GM12892 (cell line): ENCODE measurements at regions not wholly inside any gene's neighbourhood (a gene's known extent, or its start where the extent isn't known, plus 50 kb on each side); places are given as distances from the start of the nearest gene placed in this dataset.
"Not testable (repeated sequence)": the region's sequence is repeated elsewhere in the genome, so short reads cannot be mapped to it uniquely, and the experiment has no call there.

Experiments
- DNase-seq: peaks from one replicate; pipeline ENCODE4 v3.0.0; 2011; ENCODE audit not compliant: insufficient read length
- FAIRE-seq: peaks from 2 replicates; lab custom pipeline; 2011; peaks lifted over from hg19 to GRCh38; lab: Jason Lieb, UNC
- POLR2A ChIP-seq: IDR thresholded peaks from 2 replicates; pipeline ENCODE4 v1.6.1; 2011; ENCODE audit warnings: low read depth, low read length, control low read depth
- POLR2AphosphoS5 ChIP-seq: IDR thresholded peaks from 2 replicates; pipeline ENCODE4 v1.6.1; 2011; ENCODE audit warnings: low read depth, low read length, control low read depth
- TAF1 ChIP-seq: IDR thresholded peaks from 2 replicates; pipeline ENCODE4 v1.6.1; 2011; ENCODE audit warnings: low read depth, mild to moderate bottlenecking, control low read depth, low read length, borderline replicate concordance

DNA sequence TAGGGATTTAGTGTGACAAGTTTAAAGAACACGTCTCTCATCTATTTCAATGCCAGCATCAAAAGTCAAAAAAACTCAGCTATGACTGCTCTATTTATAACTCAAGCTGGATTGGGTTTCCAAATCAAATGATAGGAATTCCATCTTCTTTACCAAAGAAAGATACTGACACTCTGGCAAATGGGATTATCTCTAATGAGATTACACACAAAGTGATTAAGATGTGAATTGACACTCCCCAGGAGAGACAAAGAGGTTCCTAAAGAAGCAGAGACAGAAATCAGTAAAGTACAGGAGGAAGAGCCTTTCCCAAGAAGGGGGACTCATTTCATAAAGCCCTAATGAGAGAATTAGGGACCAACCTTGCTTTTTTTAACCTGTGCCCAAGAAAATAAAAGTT is 92.1 kb downstream of the ID4 start:
- TF ChIP-seq TAF1 (no peak), POLR2AphosphoS5 (no peak), POLR2A (no peak)
- FAIRE-seq (no peak), DNase-seq (no peak)

DNA sequence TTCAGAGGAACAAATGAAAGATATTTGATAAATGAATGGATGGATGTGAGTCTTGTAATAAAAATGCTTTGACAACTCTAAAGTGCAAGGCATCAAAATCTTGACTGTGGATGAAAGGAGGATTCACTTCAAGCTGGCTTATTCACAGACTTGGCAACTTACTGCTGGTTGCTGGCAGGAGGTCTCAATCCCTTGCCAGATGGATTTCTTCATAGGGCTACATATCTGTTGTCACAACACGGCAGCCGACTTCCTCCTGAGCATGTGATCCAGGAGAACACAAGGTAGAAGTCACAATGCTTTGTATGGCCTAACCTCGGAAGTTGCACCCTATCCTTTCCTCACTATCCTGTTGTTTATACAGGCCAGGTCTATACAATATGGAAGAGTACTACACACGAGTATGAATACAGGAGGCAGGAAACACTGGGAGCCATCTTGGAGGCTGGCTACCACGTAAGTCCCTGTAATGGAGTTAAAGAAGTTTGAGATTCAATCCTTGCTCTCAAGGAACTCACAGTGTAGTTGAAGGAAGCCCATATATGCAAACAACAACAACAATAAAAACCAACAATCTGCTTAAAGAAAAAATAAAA is 97.9 kb downstream of the ID4 start:
- FAIRE-seq = no peak
- no peak for DNase-seq
- TF ChIP-seq POLR2AphosphoS5 = no peak
- TF ChIP-seq TAF1 = no peak
- TF ChIP-seq POLR2A = no peak

DNA sequence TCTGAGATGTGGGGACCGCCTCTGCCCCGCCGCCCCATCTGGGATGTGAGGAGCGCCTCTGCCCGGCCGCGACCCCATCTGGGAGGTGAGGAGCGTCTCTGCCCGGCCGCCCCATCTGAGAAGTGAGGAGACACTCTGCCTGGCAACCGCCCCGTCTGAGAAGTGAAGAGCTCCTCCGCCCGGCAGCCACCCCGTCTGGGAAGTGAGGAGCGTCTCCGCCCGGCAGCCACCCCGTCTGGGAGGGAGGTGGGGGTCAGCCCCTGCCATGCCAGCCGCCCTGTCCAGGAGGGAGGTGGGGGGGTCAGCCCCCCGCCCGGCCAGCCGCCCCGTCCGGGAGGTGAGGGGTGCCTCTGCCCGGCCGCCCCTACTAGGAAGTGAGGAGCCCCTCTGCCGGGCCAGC is 102.2 kb downstream of the ID4 start:
- not testable (repeated sequence) for DNase-seq

DNA sequence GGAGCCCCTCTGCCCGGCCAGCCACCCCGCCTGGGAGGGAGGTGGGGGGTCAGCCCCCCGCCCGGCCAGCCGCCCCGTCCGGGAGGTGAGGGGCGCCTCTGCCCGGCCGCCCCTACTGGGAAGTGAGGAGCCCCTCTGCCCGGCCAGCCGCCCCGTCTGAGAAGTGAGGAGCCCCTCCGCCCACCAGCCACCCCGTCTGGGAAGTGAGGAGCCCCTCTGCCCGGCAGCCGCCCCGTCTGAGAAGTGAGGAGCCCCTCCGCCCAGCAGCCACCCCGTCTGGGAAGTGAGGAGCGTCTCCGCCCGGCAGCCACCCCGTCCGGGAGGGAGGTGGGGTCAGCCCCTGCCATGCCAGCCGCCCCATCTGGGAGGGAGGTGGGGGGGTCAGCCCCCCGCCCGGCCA is 102.8 kb downstream of the ID4 start:
- DNase-seq, FAIRE-seq: not testable (repeated sequence)

More for the DNA sequence above, 102.2 kb downstream of the ID4 start:
- not testable (repeated sequence) for FAIRE-seq

DNA sequence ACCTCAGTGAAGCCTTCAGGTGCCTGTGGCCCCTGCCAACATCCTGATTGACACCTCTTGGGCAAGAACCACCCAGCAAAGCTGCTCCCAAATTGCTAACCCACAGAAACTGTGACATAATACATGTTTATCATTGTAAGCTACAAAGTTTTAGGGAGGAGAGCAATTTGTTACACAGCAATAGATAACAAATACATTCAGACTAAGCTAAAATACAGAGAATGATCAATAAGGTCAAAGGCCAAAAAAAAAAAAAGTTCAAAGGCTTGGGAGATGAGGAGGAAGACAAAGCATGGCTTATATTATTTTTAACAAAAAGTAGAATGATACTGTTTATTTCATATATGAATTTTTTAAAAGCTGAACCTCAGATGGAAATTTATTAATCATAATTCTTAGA is 105.9 kb downstream of the ID4 start:
- TF ChIP-seq POLR2AphosphoS5 (no peak), POLR2A (no peak)
- no peak for FAIRE-seq

DNA sequence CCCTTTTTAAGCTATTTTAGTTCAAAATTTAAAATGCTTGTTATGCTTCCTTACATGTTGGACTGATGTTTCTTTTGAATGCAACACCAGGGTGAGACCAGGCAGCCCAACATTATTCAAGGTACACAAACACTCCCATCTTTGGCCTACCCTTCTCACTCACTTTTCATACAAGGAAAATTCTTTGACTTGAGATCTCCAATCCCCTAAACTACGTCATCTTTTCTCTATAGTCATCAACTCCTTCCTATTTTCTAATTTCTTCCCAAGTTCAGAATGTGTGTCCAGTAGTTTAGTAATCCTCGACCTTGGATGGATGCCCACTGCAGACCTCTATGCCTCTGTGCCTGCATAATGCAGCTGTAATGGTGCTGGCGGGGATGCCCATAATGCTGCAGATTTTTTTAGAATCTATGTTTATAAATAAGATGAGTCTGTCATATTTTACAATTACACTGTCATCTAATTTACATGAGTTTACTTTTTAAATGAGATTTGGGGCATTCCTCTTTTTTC is 108.7 kb downstream of the ID4 start:
- DNase-seq (no peak), FAIRE-seq (no peak)
- TF ChIP-seq POLR2A = no peak
- no peak for TF ChIP-seq TAF1
- no peak for TF ChIP-seq POLR2AphosphoS5

More for the DNA sequence above, 105.9 kb downstream of the ID4 start:
- no peak for DNase-seq

DNA sequence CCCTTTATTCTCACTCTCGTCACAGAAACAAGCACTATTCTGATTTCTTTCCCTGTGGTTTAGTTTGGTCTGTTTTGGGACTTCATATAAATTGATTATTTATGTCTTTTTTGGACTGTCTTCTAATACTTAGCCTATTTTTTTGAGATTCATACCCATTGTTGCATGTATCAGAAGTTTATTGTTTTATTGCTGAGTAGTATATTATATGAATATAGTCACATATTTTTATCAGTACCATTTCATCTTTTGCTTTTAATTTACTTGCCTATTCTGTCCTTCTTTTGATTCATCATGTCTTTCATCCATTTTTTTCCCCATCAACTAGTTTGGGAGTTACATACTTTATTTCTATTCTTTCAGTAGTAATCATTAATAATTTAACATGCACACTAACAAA is 112.0 kb downstream of the ID4 start:
- FAIRE-seq = no peak
- TF ChIP-seq TAF1 (no peak), POLR2AphosphoS5 (no peak), POLR2A (no peak)

DNA sequence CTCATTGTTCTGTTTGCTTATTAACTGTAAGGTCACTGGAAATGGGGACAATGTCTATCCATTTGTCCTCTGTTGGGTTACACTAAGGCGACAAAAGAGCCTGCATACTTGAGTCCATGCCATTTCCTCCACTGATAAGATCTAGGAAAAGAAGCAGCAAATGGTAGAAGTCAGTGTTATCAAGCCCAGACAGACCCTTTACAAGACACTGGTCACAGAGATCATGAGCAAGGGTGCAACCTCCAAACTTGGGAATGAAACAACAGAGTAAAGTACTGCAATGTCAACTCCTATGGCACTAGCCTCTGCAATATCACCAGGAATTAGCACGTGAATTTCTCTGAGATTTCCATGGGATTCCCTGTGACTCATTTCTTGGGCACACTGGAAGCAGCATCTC is 126.9 kb downstream of the ID4 start:
- DNase-seq = no peak
- no peak for TF ChIP-seq POLR2A
- no peak for TF ChIP-seq TAF1
- no peak for TF ChIP-seq POLR2AphosphoS5
- no peak for FAIRE-seq

More for the DNA sequence above, 112.0 kb downstream of the ID4 start:
- no peak for DNase-seq

DNA sequence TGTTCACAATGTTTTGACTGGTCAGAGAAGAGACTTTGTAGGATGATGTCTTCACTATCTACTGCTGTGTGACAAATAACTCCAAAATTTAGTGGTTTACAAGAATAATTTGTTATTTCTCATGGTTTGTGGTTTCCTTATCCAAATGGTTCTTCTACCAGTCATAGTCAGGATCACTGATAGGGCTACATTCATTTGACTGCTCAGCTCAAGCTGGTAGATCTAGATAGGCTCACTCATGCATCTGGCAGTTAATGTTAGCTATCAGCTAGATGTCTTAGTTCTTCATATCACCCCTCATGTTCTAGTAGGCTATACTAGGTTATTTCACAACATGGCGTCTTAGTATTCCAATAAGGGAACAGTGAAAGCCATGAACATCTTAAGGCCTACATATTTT is 131.0 kb downstream of the ID4 start:
- FAIRE-seq = no peak
- no peak for DNase-seq
- TF ChIP-seq POLR2AphosphoS5 (no peak), POLR2A (no peak), TAF1 (no peak)

DNA sequence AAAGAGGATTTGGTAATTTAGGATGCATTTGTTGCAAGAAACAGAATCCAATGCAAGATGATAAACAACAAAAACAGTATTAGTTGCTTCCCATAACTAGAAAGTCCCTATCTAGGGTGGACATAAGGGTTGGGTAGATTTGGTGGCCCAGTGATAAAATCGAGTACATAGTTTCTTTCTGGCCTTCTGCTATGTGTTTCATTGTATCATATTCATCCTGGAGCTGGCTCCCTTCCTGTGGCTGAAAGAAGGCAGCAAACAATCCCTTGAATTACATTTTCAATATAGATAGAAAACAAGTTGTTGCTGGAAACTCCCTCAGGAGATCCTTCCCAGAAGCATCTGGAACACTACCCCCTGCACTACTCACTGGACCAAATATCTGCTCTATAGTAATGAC is 135.1 kb downstream of the ID4 start:
- FAIRE-seq (no peak), DNase-seq (no peak)

DNA sequence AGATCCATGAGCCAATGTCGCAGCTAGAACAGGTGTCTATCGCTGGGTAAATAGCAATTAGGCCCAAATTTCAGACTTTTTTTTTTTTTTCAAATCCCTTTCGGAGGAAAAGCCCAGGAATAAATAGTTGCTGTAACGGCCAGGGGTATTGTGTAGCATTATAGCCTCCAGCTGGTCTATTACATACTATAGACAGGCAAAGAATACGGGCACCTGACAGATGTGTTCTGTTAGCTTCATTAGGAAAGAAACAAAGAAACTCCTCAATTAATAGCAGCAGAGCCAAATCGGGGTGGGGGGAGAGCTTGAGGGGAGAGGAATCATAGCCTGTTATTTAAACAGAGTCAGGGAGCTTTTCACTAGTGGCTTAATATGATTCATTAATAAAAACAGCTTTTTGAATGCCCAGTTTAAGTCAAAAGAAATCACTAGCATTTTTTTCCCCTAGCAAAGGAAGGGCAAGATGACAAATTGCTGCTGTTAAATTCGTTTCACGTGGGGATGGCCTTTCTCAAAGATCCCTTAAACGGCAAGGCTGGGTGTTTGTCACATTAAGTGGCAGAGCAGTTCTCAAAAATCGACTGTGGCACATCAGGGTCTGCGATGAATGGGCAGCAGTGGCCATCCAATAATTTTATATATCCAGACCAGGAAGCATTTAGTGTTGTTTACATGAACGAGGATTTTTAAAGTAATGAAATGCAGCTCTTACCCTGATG is 139.4 kb downstream of the ID4 start:
- no peak for TF ChIP-seq POLR2A
- TF ChIP-seq TAF1 = no peak
- no peak for TF ChIP-seq POLR2AphosphoS5
- FAIRE-seq = no peak

More for the DNA sequence above, 135.1 kb downstream of the ID4 start:
- TF ChIP-seq POLR2A = no peak
- TF ChIP-seq TAF1 = no peak
- no peak for TF ChIP-seq POLR2AphosphoS5

DNA sequence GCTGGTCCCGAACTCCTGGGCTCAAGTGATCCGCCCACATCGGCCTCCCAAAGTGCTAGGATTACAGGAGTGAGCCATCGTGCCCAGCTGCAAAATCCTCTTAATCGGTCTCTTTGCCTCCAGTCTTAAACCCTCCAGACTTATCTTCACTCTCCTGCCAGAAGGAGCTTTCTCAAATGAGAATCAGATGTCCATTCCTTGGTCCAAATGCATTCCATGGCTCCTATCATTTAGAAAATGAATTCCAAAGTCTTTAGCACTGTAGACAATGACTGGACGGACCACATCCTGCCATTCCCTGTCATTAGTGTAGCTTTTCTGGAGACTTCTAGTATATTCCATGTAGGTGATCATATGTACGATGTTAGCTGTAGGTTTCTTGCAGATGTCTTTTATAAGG is 141.9 kb downstream of the ID4 start:
- TF ChIP-seq TAF1 (no peak), POLR2A (no peak), POLR2AphosphoS5 (no peak)
- FAIRE-seq (no peak), DNase-seq (no peak)

More for the DNA sequence above, 139.4 kb downstream of the ID4 start:
- no peak for DNase-seq
